PC-3 (cell line): ENCODE measurements at regions not wholly inside any gene's neighbourhood (a gene's known extent, or its start where the extent isn't known, plus 50 kb on each side); places are given as distances from the start of the nearest gene placed in this dataset.

ENCODE experiments used
- EZH2 ChIP-seq: fragments of 300-600 bp; sonication (generic); IDR thresholded peaks from one replicate; pipeline ENCODE4 v1.6.1; 2017; ENCODE audit warnings: antibody characterized with exemption, mild to moderate bottlenecking, low read length; ENCODE audit not compliant: unreplicated experiment
- EZH2phosphoT487 ChIP-seq: fragments of 300-600 bp; sonication (generic); IDR thresholded peaks from 2 replicates; pipeline ENCODE4 v1.6.1; 2018; ENCODE audit warnings: mild to moderate bottlenecking, antibody characterized with exemption, low read length, borderline replicate concordance
- TF ChIP-seq, protein P1 (sequence below): fragments of 300-600 bp; sonication (generic); conservative IDR thresholded peaks from 2 replicates; pipeline ENCODE4 v1.5.1; 2017; ENCODE audit warnings: antibody characterized with exemption, low read depth, mild to moderate bottlenecking, low read length

DNA sequence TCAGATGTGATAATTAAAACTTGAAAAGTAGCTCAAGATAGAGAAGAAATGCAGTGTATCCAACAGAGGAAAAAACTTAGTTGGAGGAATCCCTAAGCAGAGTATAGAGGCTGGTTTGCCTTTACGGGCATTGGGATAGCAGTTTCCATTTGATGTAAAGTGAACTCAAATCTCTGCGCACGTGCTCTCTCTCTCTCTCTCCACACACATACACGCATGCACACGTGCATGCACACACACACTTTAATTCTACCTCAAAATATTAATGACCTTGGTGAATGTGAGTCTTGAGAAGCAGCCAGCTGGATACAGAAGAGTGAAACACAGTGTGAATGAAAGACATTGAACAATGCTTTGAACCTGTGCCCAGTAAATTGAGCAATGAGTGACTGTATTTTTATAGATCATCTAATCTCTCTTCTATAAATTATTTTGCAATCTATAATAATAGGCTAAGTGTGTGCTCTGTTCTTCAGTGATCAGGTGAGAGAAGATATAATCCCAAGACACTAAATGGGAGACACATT lies 247.7 kb upstream of the FAM83B start:
- TF ChIP-seq, protein P1, sequence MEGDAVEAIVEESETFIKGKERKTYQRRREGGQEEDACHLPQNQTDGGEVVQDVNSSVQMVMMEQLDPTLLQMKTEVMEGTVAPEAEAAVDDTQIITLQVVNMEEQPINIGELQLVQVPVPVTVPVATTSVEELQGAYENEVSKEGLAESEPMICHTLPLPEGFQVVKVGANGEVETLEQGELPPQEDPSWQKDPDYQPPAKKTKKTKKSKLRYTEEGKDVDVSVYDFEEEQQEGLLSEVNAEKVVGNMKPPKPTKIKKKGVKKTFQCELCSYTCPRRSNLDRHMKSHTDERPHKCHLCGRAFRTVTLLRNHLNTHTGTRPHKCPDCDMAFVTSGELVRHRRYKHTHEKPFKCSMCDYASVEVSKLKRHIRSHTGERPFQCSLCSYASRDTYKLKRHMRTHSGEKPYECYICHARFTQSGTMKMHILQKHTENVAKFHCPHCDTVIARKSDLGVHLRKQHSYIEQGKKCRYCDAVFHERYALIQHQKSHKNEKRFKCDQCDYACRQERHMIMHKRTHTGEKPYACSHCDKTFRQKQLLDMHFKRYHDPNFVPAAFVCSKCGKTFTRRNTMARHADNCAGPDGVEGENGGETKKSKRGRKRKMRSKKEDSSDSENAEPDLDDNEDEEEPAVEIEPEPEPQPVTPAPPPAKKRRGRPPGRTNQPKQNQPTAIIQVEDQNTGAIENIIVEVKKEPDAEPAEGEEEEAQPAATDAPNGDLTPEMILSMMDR = no peak
- no peak for TF ChIP-seq EZH2
- TF ChIP-seq EZH2phosphoT487 = no peak
